ACC112 (cell line): ENCODE measurements at regions not wholly inside any gene's neighbourhood (a gene's known extent, or its start where the extent isn't known, plus 50 kb on each side); places are given as distances from the start of the nearest gene placed in this dataset.
"Not testable (repeated sequence)": the region's sequence is repeated elsewhere in the genome, so short reads cannot be mapped to it uniquely, and the experiment has no call there.

Experiments used
- H2AFZ ChIP-seq: fragments of 200-600 bp; sonication (generic); one replicate; pipeline ENCODE4 v1.6.0; 2017; ENCODE audit warnings: antibody characterized with exemption, low read length; ENCODE audit not compliant: unreplicated experiment
- H3K27ac ChIP-seq: fragments of 200-600 bp; sonication (generic); 2 replicates; pipeline ENCODE4 v1.5.1; 2014; ENCODE audit warnings: low read depth, mild to moderate bottlenecking, antibody characterized with exemption, low read length, moderate library complexity
- H3K27me3 ChIP-seq: fragments of 200-600 bp; sonication (generic); 2 replicates; pipeline ENCODE4 v1.6.1; 2014; ENCODE audit warnings: mild to moderate bottlenecking, antibody characterized with exemption, low read length, moderate library complexity, mixed read lengths; ENCODE audit not compliant: insufficient read depth
- H3K36me3 ChIP-seq: fragments of 200-600 bp; sonication (generic); 2 replicates; pipeline ENCODE4 v1.6.1; 2016; ENCODE audit warnings: mild to moderate bottlenecking, antibody characterized with exemption, low read length, moderate library complexity, mixed read lengths; ENCODE audit not compliant: insufficient read depth
- H3K4me1 ChIP-seq: fragments of 200-600 bp; sonication (generic); one replicate; pipeline ENCODE4 v1.6.1; 2016; ENCODE audit warnings: low read length, mixed read lengths; ENCODE audit not compliant: insufficient read depth, unreplicated experiment, control insufficient read depth
- H3K4me3 ChIP-seq: fragments of 200-600 bp; sonication (generic); 2 replicates; pipeline ENCODE4 v1.5.1; 2014; ENCODE audit warnings: mild to moderate bottlenecking, low read depth, low read length
- H3K79me2 ChIP-seq: fragments of 200-600 bp; sonication (generic); one replicate; pipeline ENCODE4 v1.6.0; 2016; ENCODE audit warnings: low read length; ENCODE audit not compliant: control insufficient read depth, unreplicated experiment, insufficient read depth

GRCh38 chr1:209160230-209160629 lies 423.3 kb upstream of the CAMK1G start:
- H2AFZ ChIP-seq: no peak overlapping the region
- no peaks in the 10 kb centered on the region for H3K27me3 ChIP-seq
- no peak overlapping the region for H3K27ac ChIP-seq
- no peaks in the 10 kb centered on the region for H3K79me2 ChIP-seq
- H3K36me3 ChIP-seq: no peaks in the 10 kb centered on the region
- H3K4me3 ChIP-seq: no peak overlapping the region
- no peaks in the 10 kb centered on the region for H3K4me1 ChIP-seq

GRCh38 chr1:209162651-209163050 lies 420.9 kb upstream of the CAMK1G start:
- no peak overlapping the region for H2AFZ ChIP-seq

GRCh38 chr1:209168204-209168603 lies 415.3 kb upstream of the CAMK1G start:
- H3K4me1 ChIP-seq: no peaks in the 10 kb centered on the region
- H3K4me3 ChIP-seq: no peak overlapping the region
- H3K79me2 ChIP-seq: no peaks in the 10 kb centered on the region
- H3K27me3 ChIP-seq: no peaks in the 10 kb centered on the region
- H3K36me3 ChIP-seq: no peaks in the 10 kb centered on the region
- no peak overlapping the region for H2AFZ ChIP-seq
- no peak overlapping the region for H3K27ac ChIP-seq

More at GRCh38 chr1:209162651-209163050, 420.9 kb upstream of the CAMK1G start:
- Histone ChIP-seq H3K4me3 (no peak overlapping the region), H3K27ac (no peak overlapping the region), H3K27me3 (no peaks in the 10 kb centered on the region), H3K79me2 (no peaks in the 10 kb centered on the region), H3K36me3 (no peaks in the 10 kb centered on the region), H3K4me1 (no peaks in the 10 kb centered on the region)

GRCh38 chr1:209171151-209171550 lies 412.4 kb upstream of the CAMK1G start:
- Histone ChIP-seq H2AFZ (no peak overlapping the region), H3K27ac (no peak overlapping the region), H3K4me3 (no peak overlapping the region), H3K4me1 (no peaks in the 10 kb centered on the region), H3K27me3 (no peaks in the 10 kb centered on the region), H3K36me3 (no peaks in the 10 kb centered on the region), H3K79me2 (no peaks in the 10 kb centered on the region)

GRCh38 chr1:209172286-209172685 lies 411.2 kb upstream of the CAMK1G start:
- Histone ChIP-seq H3K27me3 (no peaks in the 10 kb centered on the region), H3K4me1 (no peaks in the 10 kb centered on the region), H3K36me3 (no peaks in the 10 kb centered on the region), H3K4me3 (no peak overlapping the region), H3K79me2 (no peaks in the 10 kb centered on the region), H3K27ac (no peak overlapping the region), H2AFZ (no peak overlapping the region)

GRCh38 chr1:209172792-209173542 lies 410.5 kb upstream of the CAMK1G start:
- not testable (repeated sequence) for H3K4me1 ChIP-seq, H3K27me3 ChIP-seq, H3K79me2 ChIP-seq, H3K36me3 ChIP-seq, H2AFZ ChIP-seq, H3K27ac ChIP-seq, H3K4me3 ChIP-seq

GRCh38 chr1:209173796-209174195 lies 409.7 kb upstream of the CAMK1G start:
- H3K27me3 ChIP-seq, H3K4me3 ChIP-seq, H3K27ac ChIP-seq, H3K79me2 ChIP-seq, H2AFZ ChIP-seq, H3K36me3 ChIP-seq, H3K4me1 ChIP-seq: not testable (repeated sequence)

GRCh38 chr1:209176866-209177430 lies 406.6 kb upstream of the CAMK1G start:
- no peak overlapping the region for H2AFZ ChIP-seq
- H3K27ac ChIP-seq: no peak overlapping the region
- no peak overlapping the region for H3K4me3 ChIP-seq

GRCh38 chr1:209183195-209183594 lies 400.3 kb upstream of the CAMK1G start:
- Histone ChIP-seq H3K4me3 (no peak overlapping the region), H3K27me3 (no peaks in the 10 kb centered on the region), H3K79me2 (no peaks in the 10 kb centered on the region), H3K36me3 (no peaks in the 10 kb centered on the region), H3K4me1 (no peaks in the 10 kb centered on the region), H2AFZ (no peak overlapping the region), H3K27ac (no peak overlapping the region)

More at GRCh38 chr1:209176866-209177430, 406.6 kb upstream of the CAMK1G start:
- Histone ChIP-seq H3K27me3 (no peaks in the 10 kb centered on the region), H3K79me2 (no peaks in the 10 kb centered on the region), H3K36me3 (no peaks in the 10 kb centered on the region), H3K4me1 (no peaks in the 10 kb centered on the region)

GRCh38 chr1:209187589-209187988 lies 395.9 kb upstream of the CAMK1G start:
- Histone ChIP-seq H3K27ac (no peak overlapping the region), H3K4me3 (no peak overlapping the region), H3K4me1 (no peaks in the 10 kb centered on the region), H3K27me3 (no peaks in the 10 kb centered on the region), H2AFZ (no peak overlapping the region), H3K36me3 (no peaks in the 10 kb centered on the region), H3K79me2 (no peaks in the 10 kb centered on the region)

- no peak overlapping the region for H3K4me3 ChIP-seq
- no peak overlapping the region for H2AFZ ChIP-seq
- H3K27me3 ChIP-seq: 0 out of 2 replicates have a peak, but pooled peaks cover 3% of the 10 kb centered on the region
Observed at GRCh38 chr1:209190591-209191261, 392.8 kb upstream of the CAMK1G start.

More at GRCh38 chr1:209190591-209191261, 392.8 kb upstream of the CAMK1G start:
- Histone ChIP-seq H3K4me1 (no peaks in the 10 kb centered on the region), H3K79me2 (no peaks in the 10 kb centered on the region), H3K36me3 (no peaks in the 10 kb centered on the region), H3K27ac (no peak overlapping the region)
